Mucosa of stomach (tissue), 1 donor: ENCODE measurements at regions not wholly inside any gene's neighbourhood (a gene's known extent, or its start where the extent isn't known, plus 50 kb on each side); places are given as distances from the start of the nearest gene placed in this dataset.

Experiments used
- H3K27me3 ChIP-seq: one replicate; pipeline ENCODE4 v1.7.0; 2013; ENCODE audit warnings: mild to moderate bottlenecking, low read length; ENCODE audit not compliant: control insufficient read depth, insufficient read depth
- H3K36me3 ChIP-seq: one replicate; pipeline ENCODE4 v1.7.0; 2013; ENCODE audit warnings: low read length; ENCODE audit not compliant: control insufficient read depth, insufficient read depth
- H3K4me1 ChIP-seq: one replicate; pipeline ENCODE4 v1.7.0; 2013; ENCODE audit warnings: mild to moderate bottlenecking, low read length; ENCODE audit not compliant: control insufficient read depth, insufficient read depth
- H3K4me3 ChIP-seq: one replicate; pipeline ENCODE4 v1.7.0; 2013; ENCODE audit warnings: low read length
- H3K9ac ChIP-seq: one replicate; pipeline ENCODE4 v1.7.0; 2013; ENCODE audit warnings: mild to moderate bottlenecking, low read length, moderate library complexity
- H3K9me3 ChIP-seq: one replicate; pipeline ENCODE4 v1.7.0; 2013; ENCODE audit warnings: mild to moderate bottlenecking, low read length, moderate library complexity; ENCODE audit not compliant: control insufficient read depth
- donor health status: Pancreatic carcinoma.

- Histone ChIP-seq H3K27me3 (no peaks in the 10 kb centered on the region), H3K9ac (no peak overlapping the region), H3K4me3 (no peak overlapping the region), H3K4me1 (no peaks in the 10 kb centered on the region), H3K9me3 (no peaks in the 10 kb centered on the region), H3K36me3 (no peaks in the 10 kb centered on the region)
Observed at GRCh38 chr2:219829667-219830352, 202.4 kb downstream of the SLC4A3 start.

GRCh38 chr2:219830353-219830738, 202.9 kb downstream of the SLC4A3 start:
- H3K27me3 ChIP-seq: no peaks in the 10 kb centered on the region
- H3K4me1 ChIP-seq: no peaks in the 10 kb centered on the region
- H3K4me3 ChIP-seq: no peak overlapping the region
- no peaks in the 10 kb centered on the region for H3K9me3 ChIP-seq
- H3K9ac ChIP-seq: no peak overlapping the region
- H3K36me3 ChIP-seq: no peaks in the 10 kb centered on the region

- Histone ChIP-seq H3K4me3 (no peak overlapping the region), H3K27me3 (no peaks in the 10 kb centered on the region), H3K4me1 (no peaks in the 10 kb centered on the region), H3K9me3 (no peaks in the 10 kb centered on the region), H3K36me3 (no peaks in the 10 kb centered on the region), H3K9ac (no peak overlapping the region)
Observed at GRCh38 chr2:219831957-219832356, 204.5 kb downstream of the SLC4A3 start.

GRCh38 chr2:219832904-219833303, 205.5 kb downstream of the SLC4A3 start:
- H3K4me1 ChIP-seq: no peaks in the 10 kb centered on the region
- H3K27me3 ChIP-seq: no peaks in the 10 kb centered on the region
- no peaks in the 10 kb centered on the region for H3K36me3 ChIP-seq
- no peak overlapping the region for H3K9ac ChIP-seq
- no peak overlapping the region for H3K4me3 ChIP-seq
- no peaks in the 10 kb centered on the region for H3K9me3 ChIP-seq

- H3K36me3 ChIP-seq: no peaks in the 10 kb centered on the region
- no peak overlapping the region for H3K9ac ChIP-seq
- H3K9me3 ChIP-seq: no peaks in the 10 kb centered on the region
- no peaks in the 10 kb centered on the region for H3K4me1 ChIP-seq
- H3K4me3 ChIP-seq: no peak overlapping the region
- H3K27me3 ChIP-seq: no peaks in the 10 kb centered on the region
Observed at GRCh38 chr2:219835493-219835892, 208.1 kb downstream of the SLC4A3 start.

- no peaks in the 10 kb centered on the region for H3K36me3 ChIP-seq
- no peaks in the 10 kb centered on the region for H3K9me3 ChIP-seq
- H3K4me1 ChIP-seq: no peaks in the 10 kb centered on the region
- no peaks in the 10 kb centered on the region for H3K27me3 ChIP-seq
- no peak overlapping the region for H3K4me3 ChIP-seq
- no peak overlapping the region for H3K9ac ChIP-seq
Observed at GRCh38 chr2:219836647-219837177, 209.3 kb downstream of the SLC4A3 start.

- Histone ChIP-seq H3K9me3 (no peaks in the 10 kb centered on the region), H3K27me3 (no peaks in the 10 kb centered on the region), H3K9ac (no peak overlapping the region), H3K4me3 (no peak overlapping the region), H3K36me3 (no peaks in the 10 kb centered on the region), H3K4me1 (no peaks in the 10 kb centered on the region)
Observed at GRCh38 chr2:219844401-219845091, 217.1 kb downstream of the SLC4A3 start.

- H3K36me3 ChIP-seq: no peaks in the 10 kb centered on the region
Observed at GRCh38 chr2:219848882-219849281, 221.5 kb downstream of the SLC4A3 start.

GRCh38 chr2:219851169-219851568, 223.7 kb downstream of the SLC4A3 start:
- Histone ChIP-seq H3K27me3 (peaks cover 10% of the 10 kb centered on the region), H3K36me3 (no peaks in the 10 kb centered on the region), H3K9me3 (no peaks in the 10 kb centered on the region), H3K4me3 (no peak overlapping the region), H3K4me1 (no peaks in the 10 kb centered on the region), H3K9ac (no peak overlapping the region)

More at GRCh38 chr2:219848882-219849281, 221.5 kb downstream of the SLC4A3 start:
- H3K4me3 ChIP-seq: no peak overlapping the region
- no peak overlapping the region for H3K9ac ChIP-seq
- H3K4me1 ChIP-seq: no peaks in the 10 kb centered on the region
- H3K27me3 ChIP-seq: peaks cover 6% of the 10 kb centered on the region
- H3K9me3 ChIP-seq: no peaks in the 10 kb centered on the region

GRCh38 chr2:219851801-219852481, 224.5 kb downstream of the SLC4A3 start:
- H3K4me3 ChIP-seq: no peak overlapping the region
- peaks cover 10% of the 10 kb centered on the region for H3K27me3 ChIP-seq
- H3K9ac ChIP-seq: no peak overlapping the region
- no peaks in the 10 kb centered on the region for H3K4me1 ChIP-seq
- no peaks in the 10 kb centered on the region for H3K9me3 ChIP-seq
- H3K36me3 ChIP-seq: no peaks in the 10 kb centered on the region

- Histone ChIP-seq H3K4me1 (no peaks in the 10 kb centered on the region), H3K36me3 (no peaks in the 10 kb centered on the region), H3K9ac (no peak overlapping the region), H3K4me3 (no peak overlapping the region), H3K9me3 (no peaks in the 10 kb centered on the region), H3K27me3 (peaks cover 10% of the 10 kb centered on the region)
Observed at GRCh38 chr2:219852626-219853025, 225.2 kb downstream of the SLC4A3 start.

- H3K36me3 ChIP-seq: no peaks in the 10 kb centered on the region
- H3K4me1 ChIP-seq: no peaks in the 10 kb centered on the region
- no peaks in the 10 kb centered on the region for H3K9me3 ChIP-seq
- H3K9ac ChIP-seq: no peak overlapping the region
- peaks cover 10% of the 10 kb centered on the region for H3K27me3 ChIP-seq
- H3K4me3 ChIP-seq: no peak overlapping the region
Observed at GRCh38 chr2:219856602-219857001, 229.2 kb downstream of the SLC4A3 start.
